ENCODE measurements at regions not wholly inside any gene's neighbourhood (a gene's known extent, or its start where the extent isn't known, plus 50 kb on each side); places are given as distances from the start of the nearest gene placed in this dataset.

- TF ChIP-seq ZNF274 (IDR thresholded peaks at IDR 0.05; ENCODE audit: low read depth, low read length) (no peak), SUZ12 (IDR thresholded peaks at IDR 0.05; ENCODE audit: extremely low read depth, insufficient read depth, insufficient read length) (no peak), YY1 (IDR thresholded peaks at IDR 0.05; ENCODE audit: insufficient read depth, insufficient read length) (no peak)
These were observed 99.4 kb upstream of the TNS3 start for GRCh38 chr7:47681249-47681810.
